Brain microvascular endothelial cell (primary cell): ENCODE measurements at regions not wholly inside any gene's neighbourhood (a gene's known extent, or its start where the extent isn't known, plus 50 kb on each side); places are given as distances from the start of the nearest gene placed in this dataset.

Experiments used
- DNase-seq: peaks from one replicate; pipeline ENCODE4 v3.0.0-alpha.2; 2020
- H3K27ac ChIP-seq: fragments of 250-450 bp; sonication (Bioruptor Pico); 2 replicates; pipeline ENCODE4 v1.5.1; 2020; ENCODE audit warnings: mild to moderate bottlenecking, moderate library complexity
- H3K27me3 ChIP-seq: fragments of 250-450 bp; sonication (Bioruptor Pico); replicated peaks from 2 replicates; pipeline ENCODE4 v1.5.1; 2020; ENCODE audit warnings: mild to moderate bottlenecking
- H3K36me3 ChIP-seq: fragments of 250-450 bp; sonication (Bioruptor Pico); replicated peaks from 2 replicates; pipeline ENCODE4 v1.5.1; 2020; ENCODE audit warnings: mild to moderate bottlenecking
- H3K4me3 ChIP-seq: 2 replicates; pipeline ENCODE4 v1.5.1; 2011; ENCODE audit warnings: low read depth, mild to moderate bottlenecking, control low read depth, low read length, moderate library complexity
- in situ Hi-C: cut with HindIII; loops from 2 replicates; pipeline ENCODE4 v1.10.0; 2017; ENCODE audit warnings: low sequenced_read_pairs, low pct_ligation_motif_present
- TF ChIP-seq, protein P1 (sequence below): IDR thresholded peaks from 2 replicates; pipeline ENCODE4 v1.5.1; 2011; ENCODE audit warnings: low read depth, mild to moderate bottlenecking, moderate library complexity, low read length, control low read depth, inconsistent platforms; ENCODE audit errors: missing control alignments

DNA sequence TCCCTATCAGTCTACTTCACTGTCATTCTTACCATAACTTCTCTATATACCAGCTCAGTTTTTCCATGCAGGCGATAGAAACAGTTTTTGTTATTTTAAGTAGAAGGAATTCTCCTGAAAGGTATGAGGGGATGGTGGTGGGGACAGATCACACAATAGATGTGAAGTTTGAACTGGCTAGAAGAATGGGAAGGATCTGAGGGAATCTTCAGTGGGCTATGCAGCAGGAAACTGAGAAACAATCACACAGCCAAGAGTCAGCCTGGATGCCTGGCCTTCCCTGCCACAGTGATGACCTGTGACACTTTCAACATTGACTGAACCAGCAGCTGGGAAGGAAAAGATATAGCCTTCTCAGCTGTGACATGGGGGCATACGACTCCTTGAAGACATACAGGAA is 329.1 kb upstream of the GULP1 start:
- Histone ChIP-seq H3K36me3 (no peaks in the 10 kb centered on the region), H3K27ac (no peak overlapping the region), H3K4me3 (no peak overlapping the region), H3K27me3 (no peaks in the 10 kb centered on the region)
- DNase-seq = no peak
- TF ChIP-seq, protein P1, sequence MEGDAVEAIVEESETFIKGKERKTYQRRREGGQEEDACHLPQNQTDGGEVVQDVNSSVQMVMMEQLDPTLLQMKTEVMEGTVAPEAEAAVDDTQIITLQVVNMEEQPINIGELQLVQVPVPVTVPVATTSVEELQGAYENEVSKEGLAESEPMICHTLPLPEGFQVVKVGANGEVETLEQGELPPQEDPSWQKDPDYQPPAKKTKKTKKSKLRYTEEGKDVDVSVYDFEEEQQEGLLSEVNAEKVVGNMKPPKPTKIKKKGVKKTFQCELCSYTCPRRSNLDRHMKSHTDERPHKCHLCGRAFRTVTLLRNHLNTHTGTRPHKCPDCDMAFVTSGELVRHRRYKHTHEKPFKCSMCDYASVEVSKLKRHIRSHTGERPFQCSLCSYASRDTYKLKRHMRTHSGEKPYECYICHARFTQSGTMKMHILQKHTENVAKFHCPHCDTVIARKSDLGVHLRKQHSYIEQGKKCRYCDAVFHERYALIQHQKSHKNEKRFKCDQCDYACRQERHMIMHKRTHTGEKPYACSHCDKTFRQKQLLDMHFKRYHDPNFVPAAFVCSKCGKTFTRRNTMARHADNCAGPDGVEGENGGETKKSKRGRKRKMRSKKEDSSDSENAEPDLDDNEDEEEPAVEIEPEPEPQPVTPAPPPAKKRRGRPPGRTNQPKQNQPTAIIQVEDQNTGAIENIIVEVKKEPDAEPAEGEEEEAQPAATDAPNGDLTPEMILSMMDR = no peak
- in situ Hi-C loops = no loop called here

- Histone ChIP-seq H3K4me3 (no peak overlapping the region), H3K27me3 (no peaks in the 10 kb centered on the region), H3K36me3 (no peaks in the 10 kb centered on the region), H3K27ac (no peak overlapping the region)
- TF ChIP-seq, protein P1 = no peak
- in situ Hi-C loops = no loop called here
- DNase-seq = peak; percentile 45
Measured at GRCh38 chr2:187964746-187965145, 326.9 kb upstream of the GULP1 start.

DNA sequence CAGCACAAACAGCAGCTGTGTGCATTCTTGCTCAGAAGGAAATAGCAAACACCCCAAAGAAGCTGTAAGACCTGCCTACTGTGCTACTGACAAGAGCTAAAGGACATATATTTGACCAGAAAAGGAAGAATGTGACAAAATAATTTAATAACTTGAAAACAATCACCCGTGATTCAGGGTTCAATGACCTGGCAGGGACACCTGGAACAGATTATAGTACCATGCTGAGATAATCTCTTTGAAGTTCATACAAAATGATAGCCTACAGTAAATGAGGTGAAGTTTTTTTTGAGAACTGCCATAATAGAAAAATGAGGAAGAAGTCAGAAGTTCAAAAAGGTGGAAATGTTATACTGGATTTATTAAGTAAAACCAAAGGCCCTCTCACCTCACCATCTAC is 324.8 kb upstream of the GULP1 start:
- H3K4me3 ChIP-seq = no peak overlapping the region
- H3K27ac ChIP-seq = no peak overlapping the region
- H3K27me3 ChIP-seq = no peaks in the 10 kb centered on the region
- DNase-seq = no peak
- TF ChIP-seq, protein P1 = no peak
- in situ Hi-C loops = no loop called here
- no peaks in the 10 kb centered on the region for H3K36me3 ChIP-seq

DNA sequence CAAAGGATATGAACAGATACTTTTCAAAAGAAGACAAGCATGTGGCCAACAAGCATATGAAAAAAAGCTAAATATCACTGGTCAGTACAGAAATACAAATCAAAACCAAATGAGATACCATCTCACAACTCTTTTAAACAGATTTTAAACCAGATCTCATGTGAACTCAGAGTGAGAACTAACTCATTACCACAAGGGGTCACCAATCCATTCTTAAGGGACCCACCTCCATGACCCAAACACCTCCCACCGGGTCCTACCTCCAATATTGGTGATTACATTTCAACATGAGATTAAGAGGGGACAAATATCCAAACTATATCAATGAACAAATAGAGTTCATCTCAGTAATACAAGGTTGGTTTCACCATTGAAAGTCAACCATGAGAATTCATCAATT is 319.8 kb upstream of the GULP1 start:
- TF ChIP-seq, protein P1 = no peak
- H3K36me3 ChIP-seq = no peaks in the 10 kb centered on the region
- H3K27ac ChIP-seq = no peak overlapping the region
- no peak for DNase-seq
- no peaks in the 10 kb centered on the region for H3K27me3 ChIP-seq
- no peak overlapping the region for H3K4me3 ChIP-seq
- in situ Hi-C loops = no loop called here

- in situ Hi-C loops = no loop called here
- Histone ChIP-seq H3K27ac (no peak overlapping the region), H3K36me3 (no peaks in the 10 kb centered on the region), H3K4me3 (no peak overlapping the region), H3K27me3 (no peaks in the 10 kb centered on the region)
- TF ChIP-seq, protein P1 = no peak
- no peak for DNase-seq
Measured at GRCh38 chr2:187976259-187976985, 315.3 kb upstream of the GULP1 start.

DNA sequence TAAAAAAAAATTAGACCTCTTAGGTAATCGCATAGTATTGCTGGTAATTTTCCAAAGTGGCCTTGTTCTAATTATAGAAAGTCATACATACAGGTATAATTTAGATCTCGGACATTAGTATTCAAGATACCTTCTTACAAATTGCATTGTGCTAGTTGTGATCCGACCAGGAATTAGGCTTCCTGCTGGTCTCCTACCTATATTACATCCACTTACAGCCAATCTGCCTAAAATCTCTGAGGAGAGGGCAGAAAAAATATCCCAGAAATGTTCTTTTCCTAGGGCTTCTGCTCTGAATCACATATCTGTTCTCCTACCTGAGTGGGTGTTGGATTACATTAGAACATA is 314.7 kb upstream of the GULP1 start:
- no peak for DNase-seq
- Histone ChIP-seq H3K4me3 (no peak overlapping the region), H3K27ac (no peak overlapping the region), H3K27me3 (no peaks in the 10 kb centered on the region), H3K36me3 (no peaks in the 10 kb centered on the region)
- in situ Hi-C loops = no loop called here
- TF ChIP-seq, protein P1 = no peak
